ENCODE measurements at regions not wholly inside any gene's neighbourhood (a gene's known extent, or its start where the extent isn't known, plus 50 kb on each side); places are given as distances from the start of the nearest gene placed in this dataset.

DNA sequence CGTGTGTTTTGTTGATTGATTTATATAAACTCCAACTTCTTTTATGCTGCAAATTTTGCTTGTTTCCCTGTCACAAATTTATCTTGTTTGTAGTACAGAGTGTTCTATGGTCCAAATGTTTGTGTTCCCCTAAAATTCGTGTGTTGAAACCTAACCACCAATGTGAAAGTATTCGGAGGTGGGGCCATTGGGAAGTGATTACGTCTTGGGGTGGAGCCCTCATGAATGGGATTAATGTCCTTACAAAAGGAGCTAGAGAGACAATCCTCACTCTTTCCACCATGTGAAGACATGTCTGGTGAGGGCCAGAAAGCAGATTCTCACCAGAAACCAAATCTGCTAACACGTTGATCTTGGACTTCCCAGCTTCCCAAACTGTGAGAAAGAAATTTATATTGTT is 262.0 kb downstream of the MAN2A1 start:
- Histone ChIP-seq H3K27ac (ENCODE audit: insufficient read depth, low read depth, low read length) (no peak overlapping the region), H3K4me2 (ENCODE audit: insufficient read depth, low read length) (no peak overlapping the region), H2AFZ (ENCODE audit: low read depth, low read length) (no peak overlapping the region), H3K4me3 (replicated peaks in 1 of 3; ENCODE audit: insufficient read depth in 1 of 3, low read depth in 1 of 3, low read length in 3 of 3) (no peak overlapping the region), H3K9me3 (replicated peaks; ENCODE audit: control insufficient read depth, insufficient read depth, low read length) (no peaks in the 10 kb centered on the region), H3K27me3 (ENCODE audit: control insufficient read depth in 2 of 2, insufficient read depth in 2 of 2, low read length in 2 of 2) (no peaks in the 10 kb centered on the region), H3K9me1 (replicated peaks; ENCODE audit: control insufficient read depth, extremely low read depth, insufficient read depth, low read length) (no peaks in the 10 kb centered on the region), H3K9ac (replicated peaks; ENCODE audit: extremely low read depth, insufficient read depth, low read length) (no peak overlapping the region), H3K79me2 (ENCODE audit: control insufficient read depth, insufficient read depth, low read length) (no peaks in the 10 kb centered on the region), H3K36me3 (ENCODE audit: control insufficient read depth in 2 of 2, extremely low read depth in 1 of 2, insufficient read depth in 2 of 2, low read length in 2 of 2) (no peaks in the 10 kb centered on the region), H4K20me1 (replicated peaks; ENCODE audit: control insufficient read depth, extremely low read depth, insufficient read depth, low read length) (no peaks in the 10 kb centered on the region), H3K4me1 (ENCODE audit: control insufficient read depth, extremely low read depth, insufficient read depth, low read length) (no peaks in the 10 kb centered on the region)
- dilution Hi-C loops (cut with MboI; ENCODE audit: extremely low pct_ligation_motif_present, low sequenced_read_pairs): no loop called here
- no peak for FAIRE-seq
- no TSS peak for BruUV-seq (replicated peaks)
- TF ChIP-seq, protein P1, sequence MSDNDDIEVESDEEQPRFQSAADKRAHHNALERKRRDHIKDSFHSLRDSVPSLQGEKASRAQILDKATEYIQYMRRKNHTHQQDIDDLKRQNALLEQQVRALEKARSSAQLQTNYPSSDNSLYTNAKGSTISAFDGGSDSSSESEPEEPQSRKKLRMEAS (IDR thresholded peaks at IDR 0.05; ENCODE audit: insufficient read depth, insufficient read length): no peak
- no peak for TF ChIP-seq JUN (IDR thresholded peaks at IDR 0.05; ENCODE audit: borderline replicate concordance, insufficient read depth, insufficient read length, low read depth)
- TF ChIP-seq EZH2 (IDR thresholded peaks at IDR 0.05; ENCODE audit: borderline replicate concordance, low read depth, low read length, severe bottlenecking): no peak
- TF ChIP-seq FOS (IDR thresholded peaks at IDR 0.05; ENCODE audit: borderline replicate concordance, insufficient read depth, low read length): no peak
- TF ChIP-seq POLR2AphosphoS5 (IDR thresholded peaks at IDR 0.05; ENCODE audit: insufficient read depth, low read depth, low read length): no peak
- TF ChIP-seq POLR2A (IDR thresholded peaks at IDR 0.05; ENCODE audit: low read depth, low read length): no peak
- TF ChIP-seq MYC (IDR thresholded peaks at IDR 0.05; ENCODE audit: low read depth, low read length): no peak
- TF ChIP-seq, protein P2, sequence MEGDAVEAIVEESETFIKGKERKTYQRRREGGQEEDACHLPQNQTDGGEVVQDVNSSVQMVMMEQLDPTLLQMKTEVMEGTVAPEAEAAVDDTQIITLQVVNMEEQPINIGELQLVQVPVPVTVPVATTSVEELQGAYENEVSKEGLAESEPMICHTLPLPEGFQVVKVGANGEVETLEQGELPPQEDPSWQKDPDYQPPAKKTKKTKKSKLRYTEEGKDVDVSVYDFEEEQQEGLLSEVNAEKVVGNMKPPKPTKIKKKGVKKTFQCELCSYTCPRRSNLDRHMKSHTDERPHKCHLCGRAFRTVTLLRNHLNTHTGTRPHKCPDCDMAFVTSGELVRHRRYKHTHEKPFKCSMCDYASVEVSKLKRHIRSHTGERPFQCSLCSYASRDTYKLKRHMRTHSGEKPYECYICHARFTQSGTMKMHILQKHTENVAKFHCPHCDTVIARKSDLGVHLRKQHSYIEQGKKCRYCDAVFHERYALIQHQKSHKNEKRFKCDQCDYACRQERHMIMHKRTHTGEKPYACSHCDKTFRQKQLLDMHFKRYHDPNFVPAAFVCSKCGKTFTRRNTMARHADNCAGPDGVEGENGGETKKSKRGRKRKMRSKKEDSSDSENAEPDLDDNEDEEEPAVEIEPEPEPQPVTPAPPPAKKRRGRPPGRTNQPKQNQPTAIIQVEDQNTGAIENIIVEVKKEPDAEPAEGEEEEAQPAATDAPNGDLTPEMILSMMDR (IDR thresholded peaks at IDR 0.05; ENCODE audit: extremely low read depth in 1 of 2, insufficient read depth in 1 of 2, low read depth in 1 of 2, low read length in 2 of 2): no peak
- TF ChIP-seq GATA2 (IDR thresholded peaks at IDR 0.05; ENCODE audit: insufficient read depth, insufficient read length, low read depth, low read length): no peak
- ChIA-PET POLR2A (no interaction called here), CTCF (no interaction called here)
- intact Hi-C loops (cut with micrococcal nuclease): no loop called here
- DNase-seq (ENCODE audit: low read depth, low spot score): no peak

Data from endothelial cell of umbilical vein (primary cell).